ENCODE measurements at regions not wholly inside any gene's neighbourhood (a gene's known extent, or its start where the extent isn't known, plus 50 kb on each side); places are given as distances from the start of the nearest gene placed in this dataset.

- DNase-seq (ENCODE audit: low spot score) = no peak
Observed at GRCh38 chr18:10286580-10287150, 167.8 kb upstream of the APCDD1 start.

- no peak for DNase-seq (ENCODE audit: low spot score)
Observed at GRCh38 chr18:10289251-10289650, 165.2 kb upstream of the APCDD1 start.

GRCh38 chr18:10289951-10290637 is 164.3 kb upstream of the APCDD1 start:
- no peak for DNase-seq (ENCODE audit: low spot score)

DNA sequence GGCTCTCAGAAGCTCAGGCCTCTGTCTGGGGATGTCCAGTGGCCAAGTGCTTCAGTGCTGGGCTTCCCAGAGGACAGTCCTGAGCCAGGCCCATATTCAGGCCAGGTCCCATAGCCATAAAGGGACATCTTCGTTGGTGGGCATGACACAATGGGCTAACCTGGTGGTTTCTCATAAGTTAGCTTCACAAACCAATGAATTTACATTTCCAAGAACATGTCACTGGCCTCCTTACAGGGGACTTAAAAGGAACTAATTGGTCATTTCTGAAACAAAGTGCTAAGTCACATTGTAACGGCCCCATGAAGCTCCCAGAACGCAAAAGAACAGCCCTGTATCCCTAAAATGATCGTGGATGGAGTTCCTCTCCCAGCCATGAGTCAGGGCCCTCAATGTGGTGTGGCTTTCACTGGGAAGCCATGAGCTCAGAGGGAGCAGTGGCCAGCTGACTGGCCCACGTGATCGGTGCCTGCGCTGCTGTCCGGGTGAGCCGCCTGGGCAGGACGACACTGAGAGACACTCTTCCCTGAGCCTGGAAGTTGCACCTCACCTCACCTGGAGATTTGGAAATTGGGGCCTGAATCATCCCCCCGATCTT is 163.7 kb upstream of the APCDD1 start:
- DNase-seq (ENCODE audit: low spot score) = no peak

DNA sequence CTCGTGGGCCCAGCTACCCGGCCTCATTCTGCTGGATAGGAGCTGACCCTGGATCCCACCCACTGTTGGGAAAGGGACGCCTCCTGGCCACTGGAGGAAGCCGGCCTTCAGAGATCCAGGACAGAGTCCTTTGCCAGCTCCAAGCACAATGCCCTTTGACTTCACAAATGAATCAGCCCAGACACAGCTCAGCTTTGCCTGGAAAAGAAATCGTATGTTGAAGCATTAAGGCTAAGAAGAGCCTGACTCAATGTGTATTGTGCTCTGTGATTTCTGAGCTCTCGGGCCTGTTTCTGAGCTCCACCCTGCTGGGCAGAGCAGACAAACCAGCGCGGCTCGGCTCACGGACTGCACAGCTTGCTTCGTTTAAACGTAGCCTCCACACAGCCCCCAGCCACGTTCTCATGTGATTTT is 162.9 kb upstream of the APCDD1 start:
- no peak for DNase-seq (ENCODE audit: low spot score)

- no peak for DNase-seq (ENCODE audit: low spot score)
Observed at GRCh38 chr18:10293966-10294365, 160.5 kb upstream of the APCDD1 start.

DNA sequence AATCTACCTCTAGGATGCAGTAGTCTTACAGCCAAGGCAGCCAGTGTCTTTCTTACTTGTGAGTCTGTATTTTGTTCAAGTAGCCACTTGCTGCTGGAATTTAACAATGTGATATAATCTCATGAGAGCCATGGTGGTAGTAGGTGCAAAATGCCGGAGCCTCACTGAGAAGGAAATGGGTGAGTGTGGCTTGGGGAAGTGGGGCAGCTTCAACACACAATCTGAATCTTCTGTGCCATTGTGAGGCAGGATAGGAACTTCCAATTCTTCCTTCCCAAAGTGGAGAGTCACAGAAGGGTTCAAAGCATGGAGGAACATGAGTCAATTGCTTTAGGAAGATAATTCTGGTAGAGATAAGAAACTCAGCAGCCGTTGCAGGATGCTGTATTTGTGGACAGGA is 158.7 kb upstream of the APCDD1 start:
- DNase-seq (ENCODE audit: low spot score) = no peak

DNA sequence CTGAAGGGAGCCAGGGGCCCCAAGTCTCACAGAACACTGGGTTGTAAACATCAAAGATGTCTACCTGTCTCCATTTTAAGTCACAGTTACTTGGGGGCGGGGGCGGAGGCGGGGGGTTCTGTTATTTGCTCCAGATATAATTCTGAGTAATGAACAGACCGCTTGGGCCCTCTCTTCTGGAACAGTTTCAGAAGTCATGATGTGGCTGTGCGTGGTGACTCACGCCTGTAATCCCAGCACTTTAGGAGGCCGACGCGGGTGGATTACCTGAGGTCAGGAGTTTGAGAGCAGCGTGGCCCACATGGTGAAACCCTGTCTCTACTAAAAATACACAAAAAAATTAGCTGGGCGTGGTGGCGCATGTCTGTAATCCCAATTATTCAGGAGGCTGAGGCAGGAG is 157.9 kb upstream of the APCDD1 start:
- DNase-seq (ENCODE audit: low spot score) = no peak

DNA sequence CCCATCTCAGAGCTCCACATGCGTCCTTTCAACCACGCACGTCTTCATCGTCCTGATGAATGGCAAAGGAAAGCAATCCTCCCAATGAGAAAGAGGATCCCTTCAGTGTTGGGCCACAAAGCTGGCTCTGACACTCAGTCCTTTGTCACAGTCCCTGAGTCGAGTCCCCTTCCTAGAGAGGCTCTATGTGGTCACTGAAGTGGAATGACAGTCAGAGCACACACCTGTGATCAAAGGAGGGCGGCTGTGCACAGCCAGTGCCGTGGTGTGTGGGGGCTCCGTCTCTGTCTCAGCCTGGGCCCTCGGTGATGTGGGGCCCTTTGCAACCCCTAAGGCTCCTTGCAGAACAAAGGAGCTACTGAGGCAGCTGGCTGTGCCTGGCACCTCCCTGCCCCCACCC is 157.3 kb upstream of the APCDD1 start:
- no peak for DNase-seq (ENCODE audit: low spot score)

DNA sequence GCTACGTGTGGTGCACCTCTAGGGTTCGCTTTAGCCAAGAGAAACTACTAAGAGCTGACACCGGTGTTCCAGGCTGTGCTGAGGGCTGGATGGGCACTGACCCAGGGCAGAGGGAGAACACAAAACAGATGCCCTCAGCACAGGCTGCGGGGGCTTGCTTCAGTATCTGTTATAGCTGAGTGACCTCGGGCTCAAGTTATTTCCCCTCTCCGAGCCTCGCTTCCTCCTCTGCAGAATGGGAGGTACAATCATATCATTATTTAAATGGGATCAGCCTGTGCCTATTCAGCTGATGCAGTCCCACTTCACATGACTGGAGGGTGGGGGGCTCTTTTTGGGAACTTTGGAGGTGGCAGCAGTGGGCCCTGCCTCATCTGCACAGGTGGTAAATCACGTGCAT is 156.1 kb upstream of the APCDD1 start:
- DNase-seq (ENCODE audit: low spot score) = no peak

GRCh38 chr18:10299643-10300042 is 154.8 kb upstream of the APCDD1 start:
- no peak for DNase-seq (ENCODE audit: low spot score)

- DNase-seq (ENCODE audit: low spot score) = no peak
Observed at GRCh38 chr18:10300739-10301138, 153.7 kb upstream of the APCDD1 start.

DNA sequence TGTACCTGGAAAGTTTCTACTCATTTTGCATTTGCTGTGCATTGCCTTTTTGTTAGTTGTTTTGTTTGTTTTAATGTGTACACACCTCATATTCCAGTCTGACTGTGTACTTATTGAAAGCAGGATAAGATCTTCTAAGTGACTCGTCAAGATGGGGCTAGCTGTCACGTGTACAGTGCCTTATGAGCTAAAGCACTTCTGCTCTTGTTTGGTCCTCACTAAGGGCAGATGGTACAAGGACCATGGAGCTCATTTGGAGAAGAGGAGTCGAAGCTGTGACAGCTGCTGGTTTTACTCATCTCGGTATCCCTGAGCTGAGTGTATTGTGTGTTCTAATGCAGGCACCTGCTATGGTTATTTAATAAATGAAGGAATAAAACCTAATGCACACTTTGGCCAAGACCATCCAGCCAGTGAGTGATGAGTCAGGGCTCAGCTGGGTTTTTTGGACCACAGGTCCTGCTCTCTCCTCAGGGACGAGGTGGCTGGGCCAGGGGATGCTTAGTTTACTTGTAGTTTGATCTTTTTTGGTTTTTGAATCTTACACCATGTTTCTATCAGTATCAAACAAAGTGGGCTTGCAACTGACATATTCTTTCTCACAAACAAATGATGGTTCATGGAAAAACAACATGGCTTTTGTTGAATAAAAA is 152.5 kb upstream of the APCDD1 start:
- no peak for DNase-seq (ENCODE audit: low spot score)

GRCh38 chr18:10303171-10303570 is 151.3 kb upstream of the APCDD1 start:
- no peak for DNase-seq (ENCODE audit: low spot score)

DNA sequence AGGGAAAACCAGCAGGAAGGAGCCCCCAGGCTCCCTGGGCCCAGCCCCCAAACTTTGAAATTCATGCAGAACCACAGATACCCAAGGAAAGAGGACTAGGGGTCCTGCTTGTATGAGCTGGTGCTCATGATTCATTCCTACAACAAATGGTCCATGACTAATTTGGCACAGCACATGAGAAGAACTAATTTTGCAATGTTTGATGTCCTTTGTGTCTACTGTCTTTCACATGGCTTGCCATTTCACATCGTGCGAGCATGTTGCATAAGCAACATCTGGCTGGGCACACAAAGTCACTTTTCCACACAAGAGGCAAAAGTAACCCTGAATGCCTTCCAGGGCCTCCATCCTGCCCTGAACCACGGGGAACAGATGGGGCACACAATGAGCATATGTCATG is 149.6 kb upstream of the APCDD1 start:
- no peak for DNase-seq (ENCODE audit: low spot score)

- DNase-seq (ENCODE audit: low spot score) = no peak
Observed at GRCh38 chr18:10306779-10307178, 147.7 kb upstream of the APCDD1 start.

DNA sequence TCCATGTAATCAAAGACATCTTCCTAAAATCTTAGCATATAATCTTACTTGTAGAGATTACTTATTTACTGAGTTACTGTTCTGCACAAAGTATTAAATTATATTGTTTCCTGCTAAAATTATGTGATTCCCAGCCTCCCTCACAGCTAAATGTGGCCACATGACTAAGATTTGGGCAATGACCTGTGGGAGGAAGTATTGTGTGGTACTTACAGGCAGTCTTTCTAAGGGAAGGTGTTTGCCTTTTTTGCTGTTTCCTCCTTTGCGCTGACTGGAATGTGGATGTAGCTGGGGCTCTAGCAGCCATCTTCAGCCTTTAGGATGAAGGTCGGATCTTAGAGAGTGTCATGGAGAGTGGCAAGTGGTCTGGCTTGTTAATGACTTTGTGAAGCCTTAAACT is 146.3 kb upstream of the APCDD1 start:
- no peak for DNase-seq (ENCODE audit: low spot score)

DNA sequence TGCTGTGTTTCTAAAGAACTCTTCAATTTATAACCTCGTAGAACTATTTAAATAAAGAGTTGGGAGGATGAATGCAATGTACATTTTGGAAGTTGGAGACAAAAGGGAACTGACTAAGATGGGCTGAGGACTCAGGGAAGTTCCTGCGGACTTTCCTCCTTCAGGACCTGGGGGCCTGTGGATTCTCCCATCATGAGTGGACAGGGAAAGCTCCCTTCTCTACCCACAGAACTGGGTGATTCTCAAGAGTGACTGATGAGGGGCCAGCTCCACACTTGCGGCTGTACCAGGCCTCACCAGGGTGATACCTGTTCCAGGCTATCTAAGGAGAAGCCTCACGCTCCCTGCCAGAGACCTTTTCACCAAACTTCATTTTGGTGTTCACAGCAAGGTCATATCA is 143.8 kb upstream of the APCDD1 start:
- no peak for DNase-seq (ENCODE audit: low spot score)

DNA sequence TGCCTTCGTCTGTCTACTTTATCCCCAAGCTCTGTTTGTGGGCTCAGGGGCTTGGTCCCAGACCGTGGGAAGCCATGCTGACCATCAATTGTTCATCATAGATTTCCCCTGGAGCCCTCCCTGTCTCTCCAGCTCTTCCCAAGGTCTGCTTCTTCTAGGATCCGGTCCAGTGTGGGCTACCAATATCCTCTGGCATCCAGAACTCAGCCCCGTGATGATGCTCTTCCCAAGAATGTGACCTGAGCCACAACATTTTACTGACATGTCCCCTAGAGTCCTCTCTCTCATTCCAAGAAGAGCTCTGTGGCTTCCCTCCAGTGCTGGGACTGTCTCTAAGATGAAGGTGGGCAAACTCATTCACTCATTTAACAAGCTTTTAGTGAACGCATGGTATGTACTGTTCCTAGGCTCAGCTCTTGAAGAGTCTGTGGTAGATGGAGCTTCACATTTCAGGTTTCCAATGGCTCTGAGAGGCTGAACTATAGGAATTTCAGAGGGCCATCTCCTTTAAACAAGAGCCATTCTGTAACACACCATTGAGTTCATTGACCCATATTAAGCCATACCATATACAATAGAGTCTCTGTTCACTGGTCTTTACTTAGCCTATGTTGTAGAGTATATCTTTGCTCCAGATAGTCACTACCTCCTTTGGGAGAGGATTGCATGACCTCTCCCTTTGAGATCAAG is 142.0 kb upstream of the APCDD1 start:
- no peak for DNase-seq (ENCODE audit: low spot score)

GRCh38 chr18:10313016-10313342 is 141.5 kb upstream of the APCDD1 start:
- no peak for DNase-seq (ENCODE audit: low spot score)

DNA sequence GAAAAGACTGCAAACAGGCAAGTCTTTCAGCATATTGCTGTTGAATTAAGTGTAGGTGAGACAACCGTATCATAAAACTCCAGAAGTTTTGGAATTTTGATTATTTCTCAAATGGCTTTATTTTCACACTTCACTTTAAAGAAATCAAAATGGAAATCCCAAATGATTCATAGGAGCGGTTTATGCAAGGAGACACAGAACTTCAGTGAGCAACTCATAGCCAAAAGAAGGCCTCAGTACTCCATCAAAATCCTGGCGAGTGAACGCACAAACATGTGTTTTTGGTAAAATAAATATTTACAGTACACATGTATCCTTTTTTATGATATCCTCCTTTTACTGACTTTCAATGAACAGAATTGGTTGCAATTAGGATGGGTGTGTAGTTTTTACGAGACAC is 140.4 kb upstream of the APCDD1 start:
- DNase-seq (ENCODE audit: low spot score) = no peak

DNA sequence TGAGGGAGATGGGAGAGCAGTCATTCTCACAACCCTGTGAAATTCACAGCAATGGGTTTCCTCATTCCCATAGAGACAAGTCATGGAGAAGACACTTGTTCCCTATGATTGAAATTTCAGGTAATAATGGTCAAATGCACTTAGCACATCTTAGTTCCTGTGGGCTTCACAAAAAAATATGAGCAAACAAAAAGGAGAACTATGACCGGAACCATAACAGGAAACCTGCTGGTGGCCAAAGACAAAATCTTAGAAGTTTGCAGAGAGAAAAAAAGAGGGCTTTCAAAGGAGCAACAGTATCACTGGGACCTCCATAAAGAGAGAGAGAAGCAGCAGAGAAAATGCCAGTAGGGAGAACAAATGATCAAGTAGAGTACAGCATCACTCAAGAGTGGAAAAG is 138.9 kb upstream of the APCDD1 start:
- no peak for DNase-seq (ENCODE audit: low spot score)

DNA sequence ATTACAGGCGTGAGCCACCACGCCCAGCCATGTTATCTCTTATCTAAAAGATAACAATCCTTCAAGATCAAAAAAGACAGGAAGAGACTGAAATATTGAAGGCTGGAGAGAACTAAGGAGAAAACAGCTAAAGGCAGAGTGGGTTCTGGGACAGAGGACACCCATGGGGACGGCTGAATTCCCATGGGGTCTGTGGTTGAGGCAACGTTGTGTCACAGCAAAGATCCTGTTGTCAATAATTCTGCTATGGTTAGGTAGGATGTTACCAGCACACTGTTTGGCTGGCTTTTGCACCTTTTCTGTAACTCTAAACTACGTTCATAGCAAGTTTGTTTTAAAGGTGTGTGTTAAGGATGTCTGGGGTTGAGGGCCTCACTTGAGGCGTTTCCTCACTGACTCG is 137.7 kb upstream of the APCDD1 start:
- no peak for DNase-seq (ENCODE audit: low spot score)

Measured in cerebellar cortex (tissue), 1 donor.